ENCODE measurements at regions not wholly inside any gene's neighbourhood (a gene's known extent, or its start where the extent isn't known, plus 50 kb on each side); places are given as distances from the start of the nearest gene placed in this dataset.

DNA sequence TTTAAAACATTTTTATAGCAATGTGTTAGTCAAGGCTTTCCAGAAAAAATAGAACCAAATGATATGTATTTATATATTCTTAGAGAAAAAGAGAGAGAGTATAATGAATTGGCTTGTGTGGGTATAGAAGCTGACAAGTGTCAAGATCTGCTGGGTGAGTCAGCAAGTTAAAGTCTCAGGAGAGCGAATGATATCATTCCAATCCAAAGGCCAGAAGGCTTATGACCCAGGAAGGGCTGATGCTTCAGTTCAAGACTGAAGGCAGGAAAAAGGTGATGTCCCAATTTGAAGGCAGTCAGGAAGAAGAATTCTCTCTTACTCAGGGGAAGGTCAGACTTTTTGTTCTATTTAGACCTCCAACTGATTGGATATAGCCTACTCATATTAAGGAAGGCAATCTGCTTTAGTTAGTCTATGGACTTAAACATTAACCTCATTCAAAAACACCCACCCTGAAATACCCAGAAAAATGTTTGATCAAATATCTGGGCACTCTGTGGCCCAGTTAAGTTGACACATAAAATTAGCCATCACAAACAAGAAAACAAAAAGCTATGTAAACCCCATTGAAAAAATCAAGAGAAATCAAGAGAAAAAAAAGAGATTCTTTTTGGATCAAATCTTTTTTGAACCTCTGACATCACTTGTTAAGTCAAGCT is 189.6 kb downstream of the PIK3R1 start (continued):
- TF ChIP-seq, protein P1, sequence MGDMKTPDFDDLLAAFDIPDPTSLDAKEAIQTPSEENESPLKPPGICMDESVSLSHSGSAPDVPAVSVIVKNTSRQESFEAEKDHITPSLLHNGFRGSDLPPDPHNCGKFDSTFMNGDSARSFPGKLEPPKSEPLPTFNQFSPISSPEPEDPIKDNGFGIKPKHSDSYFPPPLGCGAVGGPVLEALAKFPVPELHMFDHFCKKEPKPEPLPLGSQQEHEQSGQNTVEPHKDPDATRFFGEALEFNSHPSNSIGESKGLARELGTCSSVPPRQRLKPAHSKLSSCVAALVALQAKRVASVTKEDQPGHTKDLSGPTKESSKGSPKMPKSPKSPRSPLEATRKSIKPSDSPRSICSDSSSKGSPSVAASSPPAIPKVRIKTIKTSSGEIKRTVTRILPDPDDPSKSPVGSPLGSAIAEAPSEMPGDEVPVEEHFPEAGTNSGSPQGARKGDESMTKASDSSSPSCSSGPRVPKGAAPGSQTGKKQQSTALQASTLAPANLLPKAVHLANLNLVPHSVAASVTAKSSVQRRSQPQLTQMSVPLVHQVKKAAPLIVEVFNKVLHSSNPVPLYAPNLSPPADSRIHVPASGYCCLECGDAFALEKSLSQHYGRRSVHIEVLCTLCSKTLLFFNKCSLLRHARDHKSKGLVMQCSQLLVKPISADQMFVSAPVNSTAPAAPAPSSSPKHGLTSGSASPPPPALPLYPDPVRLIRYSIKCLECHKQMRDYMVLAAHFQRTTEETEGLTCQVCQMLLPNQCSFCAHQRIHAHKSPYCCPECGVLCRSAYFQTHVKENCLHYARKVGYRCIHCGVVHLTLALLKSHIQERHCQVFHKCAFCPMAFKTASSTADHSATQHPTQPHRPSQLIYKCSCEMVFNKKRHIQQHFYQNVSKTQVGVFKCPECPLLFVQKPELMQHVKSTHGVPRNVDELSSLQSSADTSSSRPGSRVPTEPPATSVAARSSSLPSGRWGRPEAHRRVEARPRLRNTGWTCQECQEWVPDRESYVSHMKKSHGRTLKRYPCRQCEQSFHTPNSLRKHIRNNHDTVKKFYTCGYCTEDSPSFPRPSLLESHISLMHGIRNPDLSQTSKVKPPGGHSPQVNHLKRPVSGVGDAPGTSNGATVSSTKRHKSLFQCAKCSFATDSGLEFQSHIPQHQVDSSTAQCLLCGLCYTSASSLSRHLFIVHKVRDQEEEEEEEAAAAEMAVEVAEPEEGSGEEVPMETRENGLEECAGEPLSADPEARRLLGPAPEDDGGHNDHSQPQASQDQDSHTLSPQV (IDR thresholded peaks at IDR 0.05) = peak; percentile 49
- TF ChIP-seq PML (IDR thresholded peaks at IDR 0.05; ENCODE audit: low read length) (no peak), TRIM28 (IDR thresholded peaks at IDR 0.05) (no peak), CBFA2T3 (IDR thresholded peaks at IDR 0.05) (peak; percentile 28; the same call in 1 of the 2 replicates), MAZ (CRISPR knock-in tag; conservative IDR thresholded peaks at IDR 0.05 in 1 of 2, IDR thresholded peaks at IDR 0.05 in 1 of 2) (no peak), MYNN (IDR thresholded peaks at IDR 0.05) (no peak), MYNN (CRISPR knock-in tag; IDR thresholded peaks at IDR 0.05) (no peak), PPARD (CRISPR knock-in tag; IDR thresholded peaks at IDR 0.05) (no peak), ZNF121 (CRISPR knock-in tag; conservative IDR thresholded peaks at IDR 0.05) (no peak), ZNF696 (CRISPR knock-in tag; conservative IDR thresholded peaks at IDR 0.05) (no peak), KLF6 (CRISPR knock-in tag; IDR thresholded peaks at IDR 0.05; ENCODE audit: borderline replicate concordance) (no peak), NRF1 (conservative IDR thresholded peaks at IDR 0.05 in 1 of 2, IDR thresholded peaks at IDR 0.05 in 1 of 2) (no peak), NFATC3 (IDR thresholded peaks at IDR 0.05) (no peak), PHF20 (IDR thresholded peaks at IDR 0.05; ENCODE audit: partially characterized antibody) (no peak), MAFF (IDR thresholded peaks at IDR 0.05; ENCODE audit: low read length) (peak; percentile 87), CCNT2 (IDR thresholded peaks at IDR 0.05; ENCODE audit: borderline replicate concordance, extremely low read depth, insufficient read length, low read depth, low read length) (no peak), ESRRA (IDR thresholded peaks at IDR 0.05; ENCODE audit: borderline replicate concordance, low read depth) (no peak), ZNF134 (CRISPR knock-in tag; conservative IDR thresholded peaks at IDR 0.05) (no peak), ZNF197 (CRISPR knock-in tag; IDR thresholded peaks at IDR 0.05; ENCODE audit: low read depth) (no peak), TRIM24 (IDR thresholded peaks at IDR 0.05) (no peak), GTF2F1 (IDR thresholded peaks at IDR 0.05; ENCODE audit: low read depth, low read length) (no peak), SMARCA4 (IDR thresholded peaks at IDR 0.05) (peak; percentile 75)
- TF ChIP-seq, protein P2, sequence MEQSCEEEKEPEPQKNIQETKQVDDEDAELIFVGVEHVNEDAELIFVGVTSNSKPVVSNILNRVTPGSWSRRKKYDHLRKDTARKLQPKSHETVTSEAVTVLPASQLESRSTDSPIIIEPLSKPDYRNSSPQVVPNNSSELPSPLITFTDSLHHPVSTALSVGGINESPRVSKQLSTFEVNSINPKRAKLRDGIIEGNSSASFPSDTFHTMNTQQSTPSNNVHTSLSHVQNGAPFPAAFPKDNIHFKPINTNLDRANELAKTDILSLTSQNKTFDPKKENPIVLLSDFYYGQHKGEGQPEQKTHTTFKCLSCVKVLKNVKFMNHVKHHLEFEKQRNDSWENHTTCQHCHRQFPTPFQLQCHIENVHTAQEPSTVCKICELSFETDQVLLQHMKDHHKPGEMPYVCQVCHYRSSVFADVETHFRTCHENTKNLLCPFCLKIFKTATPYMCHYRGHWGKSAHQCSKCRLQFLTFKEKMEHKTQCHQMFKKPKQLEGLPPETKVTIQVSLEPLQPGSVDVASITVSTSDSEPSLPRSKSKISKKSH (CRISPR knock-in tag; IDR thresholded peaks at IDR 0.05) = no peak
- TF ChIP-seq, protein P3, sequence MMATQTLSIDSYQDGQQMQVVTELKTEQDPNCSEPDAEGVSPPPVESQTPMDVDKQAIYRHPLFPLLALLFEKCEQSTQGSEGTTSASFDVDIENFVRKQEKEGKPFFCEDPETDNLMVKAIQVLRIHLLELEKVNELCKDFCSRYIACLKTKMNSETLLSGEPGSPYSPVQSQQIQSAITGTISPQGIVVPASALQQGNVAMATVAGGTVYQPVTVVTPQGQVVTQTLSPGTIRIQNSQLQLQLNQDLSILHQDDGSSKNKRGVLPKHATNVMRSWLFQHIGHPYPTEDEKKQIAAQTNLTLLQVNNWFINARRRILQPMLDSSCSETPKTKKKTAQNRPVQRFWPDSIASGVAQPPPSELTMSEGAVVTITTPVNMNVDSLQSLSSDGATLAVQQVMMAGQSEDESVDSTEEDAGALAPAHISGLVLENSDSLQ (IDR thresholded peaks at IDR 0.05) = peak; percentile 70

All from K562 (cell line).